H4 (cell line): ENCODE measurements at regions not wholly inside any gene's neighbourhood (a gene's known extent, or its start where the extent isn't known, plus 50 kb on each side); places are given as distances from the start of the nearest gene placed in this dataset.
A peak's percentile ranks its signal among the peaks of the same experiment; 100 is the strongest.

Source experiments
- DNase-seq: peaks from one replicate; pipeline ENCODE4 v3.0.0-alpha.2; 2015; ENCODE audit warnings: low spot score

GRCh38 chr13:54162069-54162468 lies 1133.5 kb downstream of the OLFM4 start:
- no peak for DNase-seq

- DNase-seq = no peak
Observed at GRCh38 chr13:54165581-54166215, 1137.1 kb downstream of the OLFM4 start.

GRCh38 chr13:54173996-54174395 lies 1145.4 kb downstream of the OLFM4 start:
- no peak for DNase-seq

- DNase-seq = no peak
Observed at GRCh38 chr13:54175466-54175865, 1146.9 kb downstream of the OLFM4 start.

GRCh38 chr13:54177466-54177865 lies 1148.9 kb downstream of the OLFM4 start:
- no peak for DNase-seq

- DNase-seq = no peak
Observed at GRCh38 chr13:54183166-54183565, 1154.6 kb downstream of the OLFM4 start.

GRCh38 chr13:54183728-54184127 lies 1155.1 kb downstream of the OLFM4 start:
- no peak for DNase-seq

GRCh38 chr13:54184576-54184975 lies 1156.0 kb downstream of the OLFM4 start:
- no peak for DNase-seq

- DNase-seq = no peak
Observed at GRCh38 chr13:54185101-54185500, 1156.5 kb downstream of the OLFM4 start.

- DNase-seq = peak; percentile 2
Observed at GRCh38 chr13:54185785-54186184, 1157.2 kb downstream of the OLFM4 start.

- no peak for DNase-seq
Observed at GRCh38 chr13:54187461-54187860, 1158.8 kb downstream of the OLFM4 start.

- DNase-seq = no peak
Observed at GRCh38 chr13:54194233-54195024, 1165.8 kb downstream of the OLFM4 start.

- no peak for DNase-seq
Observed at GRCh38 chr13:54196684-54197083, 1168.1 kb downstream of the OLFM4 start.

GRCh38 chr13:54198911-54199310 lies 1170.3 kb downstream of the OLFM4 start:
- DNase-seq = no peak

GRCh38 chr13:54206626-54207025 lies 1178.0 kb downstream of the OLFM4 start:
- DNase-seq = no peak

- peak; percentile 67 for DNase-seq
Observed at GRCh38 chr13:54210397-54211049, 1181.9 kb downstream of the OLFM4 start.

GRCh38 chr13:54216221-54216620 lies 1187.6 kb downstream of the OLFM4 start:
- DNase-seq = no peak

- no peak for DNase-seq
Observed at GRCh38 chr13:54226876-54227275, 1198.3 kb downstream of the OLFM4 start.

GRCh38 chr13:54232700-54233099 lies 1204.1 kb downstream of the OLFM4 start:
- no peak for DNase-seq

GRCh38 chr13:54234607-54235006 lies 1206.0 kb downstream of the OLFM4 start:
- DNase-seq = no peak

GRCh38 chr13:54241719-54242118 lies 1213.1 kb downstream of the OLFM4 start:
- DNase-seq = peak; percentile 1

GRCh38 chr13:54248306-54248705 lies 1219.7 kb downstream of the OLFM4 start:
- DNase-seq = no peak

- DNase-seq = no peak
Observed at GRCh38 chr13:54261856-54262255, 1233.2 kb downstream of the OLFM4 start.
